ENCODE measurements at regions not wholly inside any gene's neighbourhood (a gene's known extent, or its start where the extent isn't known, plus 50 kb on each side); places are given as distances from the start of the nearest gene placed in this dataset.

DNA sequence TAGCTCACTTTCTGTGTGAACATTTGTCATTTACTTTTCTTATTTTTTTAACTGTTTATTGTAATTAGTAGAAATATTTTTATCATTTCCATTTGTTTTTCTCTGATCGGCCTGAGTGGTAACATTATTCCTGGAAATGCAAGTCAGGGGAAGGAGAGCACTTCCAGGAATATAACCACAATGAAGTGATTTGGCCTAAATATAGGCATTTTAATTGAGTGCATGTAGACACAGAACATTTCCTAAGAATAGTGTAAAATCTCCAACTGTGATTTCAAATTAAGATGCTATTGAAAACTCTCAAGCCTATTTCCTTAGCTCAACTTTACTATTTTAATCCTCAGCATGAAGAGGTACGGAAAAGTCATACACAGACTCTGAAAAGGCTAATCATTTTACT, 86.5 kb upstream of the SKAP2 start:
- no peak overlapping the region for H3K4me2 ChIP-seq (ENCODE audit: low read length)
- H3K4me1 ChIP-seq, result no peaks in the 10 kb centered on the region
- H3K9ac ChIP-seq, result no peak overlapping the region
- H3K27ac ChIP-seq, result no peak overlapping the region
- TF ChIP-seq, protein P1, sequence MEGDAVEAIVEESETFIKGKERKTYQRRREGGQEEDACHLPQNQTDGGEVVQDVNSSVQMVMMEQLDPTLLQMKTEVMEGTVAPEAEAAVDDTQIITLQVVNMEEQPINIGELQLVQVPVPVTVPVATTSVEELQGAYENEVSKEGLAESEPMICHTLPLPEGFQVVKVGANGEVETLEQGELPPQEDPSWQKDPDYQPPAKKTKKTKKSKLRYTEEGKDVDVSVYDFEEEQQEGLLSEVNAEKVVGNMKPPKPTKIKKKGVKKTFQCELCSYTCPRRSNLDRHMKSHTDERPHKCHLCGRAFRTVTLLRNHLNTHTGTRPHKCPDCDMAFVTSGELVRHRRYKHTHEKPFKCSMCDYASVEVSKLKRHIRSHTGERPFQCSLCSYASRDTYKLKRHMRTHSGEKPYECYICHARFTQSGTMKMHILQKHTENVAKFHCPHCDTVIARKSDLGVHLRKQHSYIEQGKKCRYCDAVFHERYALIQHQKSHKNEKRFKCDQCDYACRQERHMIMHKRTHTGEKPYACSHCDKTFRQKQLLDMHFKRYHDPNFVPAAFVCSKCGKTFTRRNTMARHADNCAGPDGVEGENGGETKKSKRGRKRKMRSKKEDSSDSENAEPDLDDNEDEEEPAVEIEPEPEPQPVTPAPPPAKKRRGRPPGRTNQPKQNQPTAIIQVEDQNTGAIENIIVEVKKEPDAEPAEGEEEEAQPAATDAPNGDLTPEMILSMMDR (IDR thresholded peaks at IDR 0.05), result no peak
- H2AFZ ChIP-seq, result no peak overlapping the region
- no peaks in the 10 kb centered on the region for H3K27me3 ChIP-seq (ENCODE audit: control insufficient read depth, insufficient read depth, low read length)
- no peaks in the 10 kb centered on the region for H3K79me2 ChIP-seq
- H3K4me3 ChIP-seq (ENCODE audit: low read depth, low read length), result no peak overlapping the region
- no peaks in the 10 kb centered on the region for H3K36me3 ChIP-seq (ENCODE audit: control insufficient read depth, insufficient read depth, low read length)
- H3K9me3 ChIP-seq (ENCODE audit: control insufficient read depth, low read length), result no peaks in the 10 kb centered on the region

DNA sequence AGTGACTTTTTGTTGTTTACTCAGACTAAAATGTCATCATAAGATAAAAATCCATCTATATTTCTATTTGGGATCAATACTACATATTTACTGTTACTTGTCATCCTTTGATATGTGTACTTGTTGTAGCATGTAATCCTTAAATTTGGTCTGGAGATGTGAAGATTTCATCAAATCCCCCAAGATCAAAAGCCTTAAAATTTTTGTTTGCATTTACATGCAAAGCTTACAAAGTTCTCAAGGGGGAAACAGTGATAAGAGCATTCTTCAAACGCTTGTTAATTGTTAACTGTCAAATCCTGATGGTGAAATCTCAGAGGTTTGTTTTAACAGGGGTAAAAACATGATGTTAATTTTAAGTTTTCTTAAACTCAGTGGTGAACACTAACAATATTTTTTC, 84.9 kb upstream of the SKAP2 start:
- H3K27ac ChIP-seq, result no peak overlapping the region
- H3K4me3 ChIP-seq (ENCODE audit: low read depth, low read length), result no peak overlapping the region
- H3K4me2 ChIP-seq (ENCODE audit: low read length), result no peak overlapping the region

GRCh38 chr7:26948617-26949118, 84.3 kb upstream of the SKAP2 start:
- Histone ChIP-seq H3K9me3 (ENCODE audit: control insufficient read depth, low read length) (no peaks in the 10 kb centered on the region), H3K4me1 (no peaks in the 10 kb centered on the region), H3K27ac (no peak overlapping the region), H3K79me2 (no peaks in the 10 kb centered on the region), H2AFZ (no peak overlapping the region), H3K27me3 (ENCODE audit: control insufficient read depth, insufficient read depth, low read length) (no peaks in the 10 kb centered on the region), H3K4me3 (ENCODE audit: low read depth, low read length) (no peak overlapping the region), H3K9ac (no peak overlapping the region), H3K4me2 (ENCODE audit: low read length) (no peak overlapping the region), H3K36me3 (ENCODE audit: control insufficient read depth, insufficient read depth, low read length) (no peaks in the 10 kb centered on the region)
- TF ChIP-seq, protein P1 (IDR thresholded peaks at IDR 0.05), result no peak

More for the DNA sequence above, 84.9 kb upstream of the SKAP2 start:
- TF ChIP-seq, protein P1 (IDR thresholded peaks at IDR 0.05), result no peak
- H3K9ac ChIP-seq, result no peak overlapping the region
- no peak overlapping the region for H2AFZ ChIP-seq
- H3K79me2 ChIP-seq, result no peaks in the 10 kb centered on the region
- no peaks in the 10 kb centered on the region for H3K27me3 ChIP-seq (ENCODE audit: control insufficient read depth, insufficient read depth, low read length)
- H3K4me1 ChIP-seq, result no peaks in the 10 kb centered on the region
- H3K9me3 ChIP-seq (ENCODE audit: control insufficient read depth, low read length), result no peaks in the 10 kb centered on the region
- H3K36me3 ChIP-seq (ENCODE audit: control insufficient read depth, insufficient read depth, low read length), result no peaks in the 10 kb centered on the region

- no peak overlapping the region for H3K4me3 ChIP-seq (ENCODE audit: low read depth, low read length)
- no peaks in the 10 kb centered on the region for H3K79me2 ChIP-seq
- H3K36me3 ChIP-seq (ENCODE audit: control insufficient read depth, insufficient read depth, low read length), result no peaks in the 10 kb centered on the region
- H3K27ac ChIP-seq, result no peak overlapping the region
- no peaks in the 10 kb centered on the region for H3K9me3 ChIP-seq (ENCODE audit: control insufficient read depth, low read length)
- H3K4me2 ChIP-seq (ENCODE audit: low read length), result no peak overlapping the region
- no peaks in the 10 kb centered on the region for H3K4me1 ChIP-seq
- no peak overlapping the region for H2AFZ ChIP-seq
- H3K9ac ChIP-seq, result no peak overlapping the region
- TF ChIP-seq, protein P1 (IDR thresholded peaks at IDR 0.05), result no peak
- H3K27me3 ChIP-seq (ENCODE audit: control insufficient read depth, insufficient read depth, low read length), result no peaks in the 10 kb centered on the region
Observed at GRCh38 chr7:26944501-26945358, 80.3 kb upstream of the SKAP2 start.

Data from parathyroid adenoma (tissue), 2 donors.